ENCODE measurements at regions not wholly inside any gene's neighbourhood (a gene's known extent, or its start where the extent isn't known, plus 50 kb on each side); places are given as distances from the start of the nearest gene placed in this dataset.
"Not testable (repeated sequence)": the region's sequence is repeated elsewhere in the genome, so short reads cannot be mapped to it uniquely, and the experiment has no call there.

- Histone ChIP-seq H3K4me1 (ENCODE audit: insufficient read depth) (no peaks in the 10 kb centered on the region), H3F3A (ENCODE audit: insufficient read depth) (no peaks in the 10 kb centered on the region), H3K9me3 (ENCODE audit: low read depth) (no peaks in the 10 kb centered on the region), H3K4me3 (no peak overlapping the region), H3K9ac (no peak overlapping the region), H3K4me2 (ENCODE audit: unreplicated experiment) (no peak overlapping the region), H3K36me3 (ENCODE audit: low read depth) (no peaks in the 10 kb centered on the region), H3K27ac (no peak overlapping the region), H3K79me2 (ENCODE audit: insufficient read depth) (no peaks in the 10 kb centered on the region), H3K27me3 (replicated peaks; ENCODE audit: insufficient read depth) (no peaks in the 10 kb centered on the region), H2AFZ (no peak overlapping the region), H4K20me1 (ENCODE audit: insufficient read depth) (no peaks in the 10 kb centered on the region), H3K9me2 (ENCODE audit: insufficient read depth) (no peaks in the 10 kb centered on the region)
- no peak for TF ChIP-seq EZH2 (IDR thresholded peaks at IDR 0.05; ENCODE audit: insufficient read depth, poor library complexity, severe bottlenecking)
- DNase-seq: no peak
- in situ Hi-C loops (cut with MboI): no loop called here
- 25 to 27% methylated on average over 6 of the region's 6 CpGs for WGBS, 2 experiments (ENCODE audit: low coverage in 1 of 2, low lambda C conversion rate in 2 of 2, missing lambda C conversion rate in 2 of 2)
Measured at GRCh38 chr2:116776556-116776955, 1037.9 kb upstream of the DDX18 start.

GRCh38 chr2:116787848-116788247 lies 1026.6 kb upstream of the DDX18 start:
- Histone ChIP-seq H4K20me1 (ENCODE audit: insufficient read depth) (no peaks in the 10 kb centered on the region), H3K36me3 (ENCODE audit: low read depth) (no peaks in the 10 kb centered on the region), H3K27me3 (replicated peaks; ENCODE audit: insufficient read depth) (no peaks in the 10 kb centered on the region), H3K4me3 (no peak overlapping the region), H3K9ac (no peak overlapping the region), H3K4me2 (ENCODE audit: unreplicated experiment) (no peak overlapping the region), H3K4me1 (ENCODE audit: insufficient read depth) (no peaks in the 10 kb centered on the region), H3K27ac (no peak overlapping the region), H3F3A (ENCODE audit: insufficient read depth) (no peaks in the 10 kb centered on the region), H3K9me3 (ENCODE audit: low read depth) (peaks cover 3% of the 10 kb centered on the region), H3K9me2 (ENCODE audit: insufficient read depth) (no peaks in the 10 kb centered on the region), H3K79me2 (ENCODE audit: insufficient read depth) (no peaks in the 10 kb centered on the region), H2AFZ (no peak overlapping the region)
- TF ChIP-seq EZH2phosphoT487 (IDR thresholded peaks at IDR 0.05; ENCODE audit: insufficient read depth, low read depth) (no peak), EZH2 (IDR thresholded peaks at IDR 0.05; ENCODE audit: insufficient read depth, poor library complexity, severe bottlenecking) (no peak)
- in situ Hi-C loops (cut with MboI): no loop called here
- WGBS, 2 experiments (ENCODE audit: low coverage in 1 of 2, low lambda C conversion rate in 2 of 2, missing lambda C conversion rate in 2 of 2): 17 to 18% methylated on average over 2 of the region's 2 CpGs
- no peak for DNase-seq

DNA sequence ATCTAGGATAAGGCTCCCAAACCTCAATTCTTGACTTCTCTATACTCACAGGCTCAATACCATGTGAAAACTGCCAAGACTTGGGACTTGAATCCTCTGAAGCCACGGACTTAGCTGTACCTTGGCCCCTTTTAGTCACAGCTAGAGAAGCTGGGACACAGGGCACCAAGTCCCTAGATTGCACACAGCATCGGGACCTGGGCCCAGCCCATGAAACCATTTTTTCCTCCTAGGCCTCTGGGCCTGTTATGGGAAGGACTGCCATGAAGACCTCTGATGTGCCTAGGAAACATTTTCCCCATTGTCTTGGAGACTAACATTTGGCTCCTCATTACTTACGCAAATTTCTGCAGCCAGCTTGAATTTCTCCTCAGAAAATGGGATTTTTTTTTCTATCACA lies 1011.8 kb upstream of the DDX18 start:
- in situ Hi-C loops (cut with MboI): no loop called here
- Histone ChIP-seq H3K79me2 (ENCODE audit: insufficient read depth) (no peaks in the 10 kb centered on the region), H3K36me3 (ENCODE audit: low read depth) (no peaks in the 10 kb centered on the region), H3K9ac (no peak overlapping the region), H3K4me2 (ENCODE audit: unreplicated experiment) (no peak overlapping the region), H3K27ac (no peak overlapping the region), H4K20me1 (ENCODE audit: insufficient read depth) (no peaks in the 10 kb centered on the region), H2AFZ (no peak overlapping the region), H3K9me2 (ENCODE audit: insufficient read depth) (no peaks in the 10 kb centered on the region), H3K27me3 (replicated peaks; ENCODE audit: insufficient read depth) (no peaks in the 10 kb centered on the region), H3K4me3 (no peak overlapping the region), H3K4me1 (ENCODE audit: insufficient read depth) (no peaks in the 10 kb centered on the region), H3F3A (ENCODE audit: insufficient read depth) (no peaks in the 10 kb centered on the region), H3K9me3 (ENCODE audit: low read depth) (no peaks in the 10 kb centered on the region)
- WGBS, 2 experiments (ENCODE audit: low coverage in 1 of 2, low lambda C conversion rate in 2 of 2, missing lambda C conversion rate in 2 of 2): 16 to 19% methylated on average over 3 of the region's 3 CpGs
- TF ChIP-seq EZH2 (IDR thresholded peaks at IDR 0.05; ENCODE audit: insufficient read depth, poor library complexity, severe bottlenecking) (no peak), EZH2phosphoT487 (IDR thresholded peaks at IDR 0.05; ENCODE audit: insufficient read depth, low read depth) (no peak)
- DNase-seq: no peak

DNA sequence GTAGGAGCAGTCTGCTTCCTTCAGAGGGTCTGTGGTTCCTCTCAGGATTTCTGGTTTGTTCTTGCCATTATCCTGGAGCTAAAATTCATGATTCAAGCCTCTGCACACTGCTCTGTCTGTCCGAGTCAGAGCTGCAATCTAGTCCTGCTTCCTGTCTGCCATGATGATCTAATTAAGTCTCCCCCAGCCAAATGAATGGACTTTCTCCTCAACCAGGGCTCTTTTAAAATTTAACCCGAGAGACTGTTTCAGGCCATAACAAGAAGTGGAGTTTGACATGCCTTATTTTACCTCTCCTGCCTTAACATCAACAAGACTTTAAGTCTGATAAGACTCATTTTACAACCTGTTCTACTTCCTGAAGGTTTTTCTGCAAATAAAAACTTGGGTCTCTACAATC lies 1009.6 kb upstream of the DDX18 start:
- Histone ChIP-seq H3K79me2 (ENCODE audit: insufficient read depth) (no peaks in the 10 kb centered on the region), H3K4me3 (no peak overlapping the region), H3K36me3 (ENCODE audit: low read depth) (no peaks in the 10 kb centered on the region), H3K9me3 (ENCODE audit: low read depth) (no peaks in the 10 kb centered on the region), H3K9me2 (ENCODE audit: insufficient read depth) (no peaks in the 10 kb centered on the region), H3K9ac (no peak overlapping the region), H3K4me2 (ENCODE audit: unreplicated experiment) (no peak overlapping the region), H4K20me1 (ENCODE audit: insufficient read depth) (no peaks in the 10 kb centered on the region), H3K27ac (no peak overlapping the region), H3K27me3 (replicated peaks; ENCODE audit: insufficient read depth) (no peaks in the 10 kb centered on the region), H3K4me1 (ENCODE audit: insufficient read depth) (no peaks in the 10 kb centered on the region), H3F3A (ENCODE audit: insufficient read depth) (no peaks in the 10 kb centered on the region), H2AFZ (no peak overlapping the region)
- WGBS, 2 experiments (ENCODE audit: low coverage in 1 of 2, low lambda C conversion rate in 2 of 2, missing lambda C conversion rate in 2 of 2): 8% methylated on average over 2 of the region's 2 CpGs
- DNase-seq: no peak
- in situ Hi-C loops (cut with MboI): no loop called here
- TF ChIP-seq EZH2 (IDR thresholded peaks at IDR 0.05; ENCODE audit: insufficient read depth, poor library complexity, severe bottlenecking): no peak
- no peak for TF ChIP-seq EZH2phosphoT487 (IDR thresholded peaks at IDR 0.05; ENCODE audit: insufficient read depth, low read depth)

DNA sequence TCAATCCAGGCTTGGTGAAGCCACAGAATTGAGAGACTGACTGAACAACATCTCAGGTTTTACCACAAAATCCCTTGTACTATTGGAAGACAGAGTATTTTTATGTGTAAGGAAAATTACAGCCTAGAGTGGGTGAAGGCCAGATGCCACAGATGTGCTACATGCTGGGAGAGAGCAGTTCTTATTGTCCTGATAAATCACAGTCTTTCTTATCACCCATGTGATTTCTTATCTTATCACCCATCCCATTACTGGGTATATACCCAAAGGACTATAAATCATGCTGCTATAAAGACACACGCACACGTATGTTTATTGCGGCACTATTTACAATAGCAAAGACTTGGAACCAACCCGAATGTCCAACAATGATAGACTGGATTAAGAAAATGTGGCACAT lies 1008.0 kb upstream of the DDX18 start:
- H3K36me3 ChIP-seq (ENCODE audit: low read depth); in situ Hi-C loops (cut with MboI); H3K4me1 ChIP-seq (ENCODE audit: insufficient read depth); H3K27me3 ChIP-seq (replicated peaks; ENCODE audit: insufficient read depth); H3K9me3 ChIP-seq (ENCODE audit: low read depth); H3K4me2 ChIP-seq (ENCODE audit: unreplicated experiment); H4K20me1 ChIP-seq (ENCODE audit: insufficient read depth); H3K4me3 ChIP-seq; H3K9me2 ChIP-seq (ENCODE audit: insufficient read depth); H2AFZ ChIP-seq; H3K27ac ChIP-seq; DNase-seq; H3K9ac ChIP-seq; H3K79me2 ChIP-seq (ENCODE audit: insufficient read depth); H3F3A ChIP-seq (ENCODE audit: insufficient read depth): not testable (repeated sequence)
- WGBS, 2 experiments (ENCODE audit: low coverage in 1 of 2, low lambda C conversion rate in 2 of 2, missing lambda C conversion rate in 2 of 2): 56 to 57% methylated on average over 4 of the region's 4 CpGs
